ENCODE measurements at regions not wholly inside any gene's neighbourhood (a gene's known extent, or its start where the extent isn't known, plus 50 kb on each side); places are given as distances from the start of the nearest gene placed in this dataset.

GRCh38 chr21:16606271-16606670, 876.5 kb downstream of the USP25 start:
- TF ChIP-seq POLR2AphosphoS5 (IDR thresholded peaks at IDR 0.05; ENCODE audit: low read depth, low read length) (no peak), POLR2A (IDR thresholded peaks at IDR 0.05; ENCODE audit: low read depth, low read length) (no peak), PAX5 (IDR thresholded peaks at IDR 0.05; ENCODE audit: insufficient read depth, low read length, severe bottlenecking) (no peak), SPI1 (IDR thresholded peaks at IDR 0.05; ENCODE audit: low read depth, low read length) (no peak), TAF1 (IDR thresholded peaks at IDR 0.05; ENCODE audit: low read depth, low read length) (no peak)
